NT2/D1 (cell line): ENCODE measurements at regions not wholly inside any gene's neighbourhood (a gene's known extent, or its start where the extent isn't known, plus 50 kb on each side); places are given as distances from the start of the nearest gene placed in this dataset.

ENCODE experiments used
- YY1 ChIP-seq: IDR thresholded peaks from 2 replicates; pipeline ENCODE4 v1.6.1; 2011; ENCODE audit not compliant: insufficient read length, insufficient read depth
- ZNF274 ChIP-seq: IDR thresholded peaks from 2 replicates; pipeline ENCODE4 v1.6.1; 2011; ENCODE audit warnings: mild to moderate bottlenecking, low read depth, low read length

DNA sequence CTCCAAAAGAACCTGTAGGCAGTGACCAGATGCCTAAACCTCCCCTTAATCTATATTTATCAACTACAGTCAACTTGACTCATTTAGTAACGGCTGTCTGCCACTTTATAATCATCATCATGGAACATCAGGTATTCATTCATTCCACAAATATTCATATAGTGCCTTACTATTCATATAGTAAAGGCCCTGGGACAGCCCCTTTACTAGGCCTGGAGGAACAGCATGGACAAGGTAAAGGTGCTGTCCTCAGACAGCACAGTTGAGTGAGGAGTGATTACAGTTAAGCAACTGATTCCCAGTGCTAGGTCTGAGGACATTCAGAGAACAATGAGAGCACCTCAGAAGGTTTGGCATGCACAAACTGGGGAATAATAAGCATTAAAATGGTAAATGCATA, 346.5 kb upstream of the RORA start:
- no peak for TF ChIP-seq YY1
- no peak for TF ChIP-seq ZNF274
